Hematopoietic multipotent progenitor cell treated with erythropoietin and hydrocortisone succinate and interleukin-3 and kit ligand, for 15 days (in vitro differentiated cells): ENCODE measurements at regions not wholly inside any gene's neighbourhood (a gene's known extent, or its start where the extent isn't known, plus 50 kb on each side); places are given as distances from the start of the nearest gene placed in this dataset.
A peak's percentile ranks its signal among the peaks of the same experiment; 100 is the strongest.
"Not testable (repeated sequence)": the region's sequence is repeated elsewhere in the genome, so short reads cannot be mapped to it uniquely, and the experiment has no call there.

Source experiments
- DNase-seq: peaks from one replicate; pipeline ENCODE4 v3.0.0-alpha.2; 2015; ENCODE audit warnings: low spot score

GRCh38 chr10:3264161-3264761 is 91.7 kb upstream of the PITRM1 start:
- DNase-seq = no peak

- no peak for DNase-seq
These were observed 91.2 kb upstream of the PITRM1 start for GRCh38 chr10:3263747-3264146.

- DNase-seq = no peak
These were observed 90.5 kb upstream of the PITRM1 start for GRCh38 chr10:3263082-3263481.

GRCh38 chr10:3261921-3262320 is 89.3 kb upstream of the PITRM1 start:
- no peak for DNase-seq

DNA sequence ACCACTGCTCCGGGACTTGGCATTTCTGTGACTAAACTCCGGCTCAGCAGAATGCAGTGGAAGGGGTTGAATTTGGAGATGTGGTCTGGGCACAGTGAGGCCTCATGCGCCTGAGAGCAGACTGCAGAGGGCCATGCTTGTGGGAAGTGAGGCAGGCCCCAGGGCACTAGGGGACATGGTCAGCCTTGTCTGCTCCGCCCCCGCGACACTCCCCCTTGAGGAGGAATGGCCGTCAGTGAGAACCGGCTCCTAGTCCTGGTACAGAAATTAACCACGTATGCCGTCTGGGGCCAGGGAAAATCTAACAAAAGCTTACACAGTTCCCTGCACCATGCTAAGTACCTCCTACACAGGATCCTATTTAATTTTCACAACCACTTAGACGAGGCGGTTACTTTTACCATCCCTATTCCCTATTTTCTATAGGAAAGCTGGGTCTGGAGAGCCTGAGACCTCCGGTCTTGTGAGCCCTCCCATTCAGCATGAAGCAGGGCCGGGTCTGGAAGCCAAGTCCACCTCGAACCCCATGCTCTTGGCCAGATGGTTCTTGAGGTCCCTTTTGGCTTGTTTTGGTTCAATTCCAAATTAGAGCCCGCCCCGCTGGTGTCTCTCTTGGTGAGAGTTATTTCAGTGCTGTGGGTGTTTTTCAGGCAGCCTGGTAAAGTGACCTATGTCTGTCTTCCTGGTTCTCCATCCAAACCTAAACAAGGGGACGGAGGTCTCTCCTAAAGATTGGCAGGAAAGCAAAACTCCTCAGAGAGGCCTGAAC is 87.7 kb upstream of the PITRM1 start:
- DNase-seq = no peak

DNA sequence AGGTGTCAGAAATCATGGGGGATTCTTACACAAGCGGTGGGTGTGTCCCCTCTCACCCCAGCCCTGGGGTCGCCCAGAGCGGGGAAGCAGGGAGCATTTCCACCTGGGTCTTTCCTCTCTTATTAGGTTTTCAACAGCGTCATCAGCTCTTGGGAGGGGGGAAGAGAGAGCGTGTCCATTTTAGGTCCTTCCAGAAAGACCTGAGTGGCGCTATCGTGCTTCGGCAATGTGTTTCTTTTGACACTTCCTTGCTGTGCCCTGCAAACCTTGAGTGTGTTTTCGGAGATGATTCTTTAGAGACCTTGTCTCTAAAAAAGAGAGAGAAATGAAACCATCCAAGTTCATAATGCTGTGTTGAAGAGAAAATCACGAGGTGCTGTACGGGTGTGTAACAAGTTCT is 86.9 kb upstream of the PITRM1 start:
- no peak for DNase-seq

DNA sequence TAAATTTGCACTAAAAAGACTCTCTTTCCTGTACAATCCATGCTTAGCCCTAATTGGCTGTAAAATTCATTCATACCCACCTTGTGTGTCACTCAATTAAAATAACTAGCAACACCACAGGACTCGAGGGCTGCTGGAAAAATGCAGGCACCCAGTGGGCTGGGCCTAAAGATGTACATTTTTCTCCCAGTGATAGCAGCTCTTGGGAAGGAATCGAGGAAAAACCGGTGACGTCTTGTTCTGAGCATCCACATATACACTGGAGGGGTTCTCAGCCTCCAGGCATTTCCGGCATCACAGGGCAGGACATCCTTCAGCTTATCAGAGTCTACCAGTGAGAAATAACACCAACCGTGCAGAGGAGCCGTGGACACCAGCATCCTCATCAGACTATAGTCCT is 85.8 kb upstream of the PITRM1 start:
- DNase-seq = no peak

GRCh38 chr10:3255616-3256015 is 83.0 kb upstream of the PITRM1 start:
- no peak for DNase-seq

- no peak for DNase-seq
These were observed 82.5 kb upstream of the PITRM1 start for GRCh38 chr10:3255075-3255474.

DNA sequence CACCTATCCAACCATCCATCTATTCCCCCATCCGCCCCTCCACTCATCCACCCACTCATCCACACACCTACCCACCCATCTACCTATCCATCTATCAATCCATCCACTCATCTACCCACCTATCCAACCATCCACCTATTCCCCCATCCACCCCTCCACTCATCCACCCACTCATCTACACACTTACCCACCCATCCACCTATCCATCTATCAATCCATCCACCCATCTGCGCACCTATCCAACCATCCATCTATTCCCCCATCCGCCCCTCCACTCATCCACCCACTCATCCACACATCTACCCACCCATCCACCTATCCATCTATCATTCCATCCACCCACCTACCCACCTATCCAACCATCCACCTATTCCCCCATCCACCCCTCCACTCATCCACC is 81.4 kb upstream of the PITRM1 start:
- DNase-seq = not testable (repeated sequence)

DNA sequence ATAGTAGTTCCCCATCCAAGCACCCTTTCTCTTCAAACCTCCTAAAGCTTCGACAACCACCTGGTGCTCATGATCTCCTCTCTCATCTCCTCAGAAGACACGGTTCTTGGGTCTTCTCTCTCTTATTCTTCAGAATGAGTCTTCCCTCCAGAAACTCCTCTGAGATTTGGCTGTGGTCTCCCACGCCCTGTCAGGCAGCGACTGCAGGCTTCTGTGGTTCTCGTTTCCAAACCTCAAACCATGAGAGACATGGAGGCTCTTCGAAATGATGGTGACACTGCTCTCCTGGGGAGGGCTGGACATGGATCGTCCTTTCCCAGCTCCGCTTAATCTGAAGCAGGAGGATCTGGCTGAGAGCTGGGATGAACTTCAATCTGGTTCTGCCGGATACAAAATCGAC is 78.6 kb upstream of the PITRM1 start:
- no peak for DNase-seq

- no peak for DNase-seq
These were observed 76.8 kb upstream of the PITRM1 start for GRCh38 chr10:3249307-3249889.

DNA sequence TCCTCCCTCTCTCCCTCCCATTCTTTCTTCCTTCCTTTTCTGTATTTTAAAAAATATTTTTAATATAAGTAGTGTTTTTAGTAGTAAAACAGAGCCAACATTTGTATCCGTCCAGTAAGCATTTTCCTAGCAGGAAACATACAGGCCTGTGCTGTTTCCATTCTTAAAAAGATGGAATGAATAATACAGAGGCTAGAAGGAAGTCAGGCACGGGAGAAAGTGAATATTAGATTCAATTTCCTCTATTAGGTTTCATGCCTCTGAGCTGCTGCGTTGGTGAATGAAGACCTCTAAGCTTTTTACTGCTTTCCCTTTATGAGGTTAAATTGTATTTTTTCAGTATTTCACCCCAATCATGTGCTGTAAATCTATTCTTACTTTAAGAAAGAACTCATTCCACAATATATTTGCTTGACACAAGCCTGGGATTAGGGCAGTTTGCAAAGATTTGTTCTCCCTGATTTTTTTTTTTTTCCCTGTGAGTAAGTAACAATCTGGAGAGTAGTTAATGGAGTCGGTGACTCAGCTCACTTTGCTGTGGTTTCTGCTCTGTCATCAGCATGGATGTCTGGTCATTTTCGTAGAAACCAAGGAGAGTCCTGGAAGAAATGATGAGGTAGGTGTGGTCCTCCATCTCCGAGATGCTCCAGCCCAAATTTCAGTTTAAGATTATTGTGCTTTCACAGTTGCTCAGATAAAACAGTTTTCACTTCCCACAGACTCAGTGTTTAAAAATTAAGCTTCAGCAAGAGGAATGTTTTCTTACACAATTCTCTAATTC is 76.1 kb upstream of the PITRM1 start:
- DNase-seq = no peak

DNA sequence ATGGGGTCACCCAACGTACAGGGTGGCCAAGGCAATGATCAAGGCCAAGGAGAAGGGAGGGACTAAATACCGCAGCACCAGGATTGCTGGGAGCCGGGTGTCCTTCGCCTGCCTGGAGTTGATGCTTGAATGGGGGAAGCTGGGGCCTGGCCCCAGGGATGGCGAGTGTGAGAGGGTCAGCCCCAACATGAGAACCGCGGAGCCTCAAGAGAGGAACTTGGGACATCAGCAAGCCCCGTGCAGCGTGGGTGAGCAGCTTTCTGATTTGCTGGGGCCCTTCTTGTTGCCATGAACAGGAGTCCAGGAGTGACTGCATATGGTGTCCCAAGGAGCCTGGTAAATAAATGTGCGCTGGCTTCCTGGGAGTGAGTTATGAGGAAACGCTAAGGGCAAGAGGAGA is 72.8 kb upstream of the PITRM1 start:
- no peak for DNase-seq

- DNase-seq = no peak
These were observed 69.5 kb upstream of the PITRM1 start for GRCh38 chr10:3241967-3242650.

- no peak for DNase-seq
These were observed 68.8 kb upstream of the PITRM1 start for GRCh38 chr10:3241274-3241921.

DNA sequence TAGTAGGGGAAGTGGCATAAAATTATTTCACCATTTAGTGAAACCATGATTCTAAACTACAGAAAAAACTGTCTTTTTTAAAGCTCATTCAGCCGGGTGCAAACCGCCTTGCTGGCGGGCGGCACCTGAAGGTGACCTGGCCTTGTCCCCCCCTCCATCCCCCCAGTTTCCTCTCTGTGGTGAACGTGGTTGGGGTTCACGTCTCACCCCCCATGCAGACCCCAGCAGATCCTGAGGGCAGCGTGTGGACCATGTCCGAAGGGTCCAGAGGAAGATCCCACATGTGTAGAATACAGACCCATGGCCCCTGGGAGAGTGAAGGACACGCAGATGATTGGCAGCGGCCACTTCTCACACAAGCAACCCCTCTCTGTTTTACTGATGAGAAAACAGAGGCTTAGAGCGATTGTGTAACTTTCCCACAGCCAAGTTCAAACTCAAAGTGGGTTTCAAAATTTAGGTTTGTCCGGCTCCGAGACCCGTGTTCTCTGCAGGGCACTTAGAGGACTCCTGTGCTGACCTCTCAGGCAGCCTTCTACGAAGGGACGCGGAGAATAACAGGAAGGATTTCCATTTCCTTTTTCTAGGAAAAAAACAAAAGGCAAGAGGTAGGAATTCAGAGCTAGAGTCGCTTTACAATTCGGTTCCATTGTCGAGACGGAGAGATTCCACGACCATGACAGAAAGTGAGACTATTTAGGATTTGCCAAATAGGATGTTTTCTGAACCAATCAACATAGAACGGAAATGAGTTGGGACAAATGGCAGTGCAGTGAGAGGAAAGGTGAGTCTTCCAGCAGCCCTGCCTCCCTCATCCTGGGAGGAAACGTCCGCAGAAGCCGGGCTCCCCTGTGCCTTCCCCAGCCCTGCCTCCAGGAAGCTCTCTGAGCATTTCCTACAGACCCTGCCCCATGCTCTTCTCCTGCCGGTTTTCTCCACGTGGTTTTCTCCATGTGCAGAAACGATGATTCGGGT is 67.6 kb upstream of the PITRM1 start:
- DNase-seq = no peak

DNA sequence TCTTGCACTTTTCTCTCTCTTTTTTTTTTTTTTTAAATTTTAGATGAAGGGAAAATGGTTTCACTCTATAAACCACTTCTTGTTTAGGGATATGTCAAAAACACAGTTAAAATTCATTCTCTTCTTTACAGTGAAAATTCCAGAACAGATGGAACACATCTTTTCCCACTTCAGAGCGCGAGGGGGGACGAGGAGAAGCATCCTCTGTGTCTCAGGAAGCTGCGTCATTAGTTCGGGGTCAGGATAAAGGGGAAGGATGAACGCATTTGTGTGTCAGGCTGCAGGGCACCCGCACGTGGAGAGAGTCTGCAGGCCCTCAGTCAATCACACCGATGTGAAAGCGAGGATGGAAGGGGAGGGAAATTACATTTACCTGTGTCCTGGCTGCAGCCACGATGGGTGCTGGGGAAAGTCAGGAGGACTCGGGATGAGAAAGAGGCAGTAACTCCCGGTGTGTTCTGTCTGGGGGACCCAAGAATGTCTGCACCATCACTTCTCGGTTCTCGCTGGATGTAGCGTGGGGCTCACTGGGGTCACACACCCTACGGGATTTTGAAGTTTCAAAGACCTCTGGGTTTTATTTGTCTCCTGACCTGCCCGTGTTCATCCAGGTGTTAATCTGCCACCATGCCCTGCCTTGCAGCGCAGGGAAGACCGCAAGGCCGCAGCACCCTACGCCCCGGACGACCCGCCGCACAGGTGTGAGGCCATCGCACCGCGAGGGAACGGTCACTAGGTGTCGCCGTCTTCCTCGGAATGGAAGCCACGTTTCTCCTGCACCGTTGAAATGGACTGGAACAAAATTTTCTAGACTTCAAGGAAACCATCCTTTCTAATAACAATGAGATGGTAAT is 66.7 kb upstream of the PITRM1 start:
- peak; percentile 10 for DNase-seq

DNA sequence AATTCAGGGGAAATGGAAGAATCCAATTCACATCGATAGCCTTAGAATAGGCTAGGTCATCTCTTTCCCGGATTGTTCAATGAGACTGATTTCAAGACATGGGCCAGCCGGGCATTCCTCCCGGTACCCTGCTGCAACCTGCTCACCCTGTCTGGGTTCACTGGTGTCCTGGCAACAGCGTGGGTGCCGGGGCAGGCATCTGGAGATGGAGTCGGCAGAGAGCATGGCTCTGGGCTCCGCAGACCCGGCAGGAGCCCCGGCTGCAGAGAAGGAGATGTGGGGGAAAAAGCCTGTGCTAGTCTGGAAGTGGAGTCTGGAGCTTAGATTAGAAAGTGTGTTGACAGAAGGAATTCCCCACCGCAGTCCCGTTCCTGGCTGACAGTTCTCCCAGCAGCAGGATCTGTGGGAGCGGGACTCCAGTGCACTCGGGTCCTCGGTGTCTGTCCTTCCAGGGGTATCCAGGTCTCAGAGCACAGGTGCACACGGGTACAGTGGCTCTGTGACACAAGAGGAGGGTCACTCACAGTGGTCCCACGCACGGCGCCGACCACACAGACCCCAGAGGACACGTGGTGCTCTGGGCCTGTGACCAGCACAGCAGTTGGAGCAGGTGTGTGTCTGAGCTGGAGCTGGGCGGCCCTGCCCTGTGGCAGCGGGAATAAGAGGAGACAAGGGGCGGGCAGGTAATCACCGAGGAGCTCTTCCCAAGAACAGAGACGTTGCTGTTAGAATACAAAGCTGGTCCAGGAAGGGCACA is 65.7 kb upstream of the PITRM1 start:
- no peak for DNase-seq
